ENCODE measurements at regions not wholly inside any gene's neighbourhood (a gene's known extent, or its start where the extent isn't known, plus 50 kb on each side); places are given as distances from the start of the nearest gene placed in this dataset.

DNA sequence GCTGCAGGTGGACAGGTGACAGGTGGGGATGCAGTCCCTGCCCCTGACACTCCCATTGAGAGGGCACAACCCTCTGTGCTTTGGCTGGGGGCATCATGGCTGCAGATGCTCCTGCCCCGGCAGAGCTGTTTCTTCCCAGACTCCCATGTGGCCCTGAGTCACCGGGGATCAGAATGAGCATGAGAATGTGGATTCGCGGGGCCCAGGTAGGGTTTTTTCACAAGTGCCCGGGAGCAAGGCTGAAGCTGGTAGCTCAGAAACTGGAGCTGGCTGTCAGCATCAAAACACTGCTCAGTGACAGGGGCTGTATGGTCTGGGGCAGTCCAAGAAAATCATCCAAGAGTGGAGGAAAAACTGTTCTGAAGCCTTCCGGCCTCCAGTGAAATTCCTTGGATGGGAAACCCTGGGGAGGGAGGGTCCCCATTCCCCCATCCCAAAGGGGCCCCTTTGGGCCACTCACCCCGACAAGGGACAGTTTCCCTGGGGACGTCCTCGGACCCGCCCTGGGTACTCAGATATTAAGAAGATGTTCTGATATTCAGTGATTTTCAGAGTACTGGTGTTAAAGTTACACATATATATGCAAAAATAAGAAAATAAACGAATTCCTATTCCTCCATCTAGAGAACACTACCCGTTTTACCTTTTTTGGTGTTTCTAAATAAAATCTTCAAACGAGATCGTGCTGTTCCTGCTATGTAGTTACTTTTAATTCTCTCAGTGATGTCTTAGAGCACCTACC is 120.1 kb upstream of the LPCAT1 start:
- Histone ChIP-seq H3K4me3 (no peak overlapping the region), H3K27ac (no peak overlapping the region), H3F3A (ENCODE audit: insufficient read depth, low read depth) (no peaks in the 10 kb centered on the region), H3K36me3 (ENCODE audit: low read depth) (no peaks in the 10 kb centered on the region), H3K4me1 (replicated peaks; ENCODE audit: insufficient read depth) (no peaks in the 10 kb centered on the region), H3K9me3 (ENCODE audit: insufficient read depth, low read depth) (no peaks in the 10 kb centered on the region), H3K27me3 (ENCODE audit: insufficient read depth, low read depth) (peaks cover 82% of the 10 kb centered on the region), H3K4me2 (no peak overlapping the region), H2AFZ (no peak overlapping the region), H4K20me1 (ENCODE audit: insufficient read depth) (peaks cover 4% of the 10 kb centered on the region; the same call in 1 of the 2 replicates), H3K9me2 (ENCODE audit: insufficient read depth) (no peaks in the 10 kb centered on the region), H3K79me2 (ENCODE audit: low read depth) (no peaks in the 10 kb centered on the region)
- TF ChIP-seq EZH2 (IDR thresholded peaks at IDR 0.05; ENCODE audit: low read depth): peak; percentile 83; the same call in 1 of the 2 replicates
- TF ChIP-seq, protein P1, sequence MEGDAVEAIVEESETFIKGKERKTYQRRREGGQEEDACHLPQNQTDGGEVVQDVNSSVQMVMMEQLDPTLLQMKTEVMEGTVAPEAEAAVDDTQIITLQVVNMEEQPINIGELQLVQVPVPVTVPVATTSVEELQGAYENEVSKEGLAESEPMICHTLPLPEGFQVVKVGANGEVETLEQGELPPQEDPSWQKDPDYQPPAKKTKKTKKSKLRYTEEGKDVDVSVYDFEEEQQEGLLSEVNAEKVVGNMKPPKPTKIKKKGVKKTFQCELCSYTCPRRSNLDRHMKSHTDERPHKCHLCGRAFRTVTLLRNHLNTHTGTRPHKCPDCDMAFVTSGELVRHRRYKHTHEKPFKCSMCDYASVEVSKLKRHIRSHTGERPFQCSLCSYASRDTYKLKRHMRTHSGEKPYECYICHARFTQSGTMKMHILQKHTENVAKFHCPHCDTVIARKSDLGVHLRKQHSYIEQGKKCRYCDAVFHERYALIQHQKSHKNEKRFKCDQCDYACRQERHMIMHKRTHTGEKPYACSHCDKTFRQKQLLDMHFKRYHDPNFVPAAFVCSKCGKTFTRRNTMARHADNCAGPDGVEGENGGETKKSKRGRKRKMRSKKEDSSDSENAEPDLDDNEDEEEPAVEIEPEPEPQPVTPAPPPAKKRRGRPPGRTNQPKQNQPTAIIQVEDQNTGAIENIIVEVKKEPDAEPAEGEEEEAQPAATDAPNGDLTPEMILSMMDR (conservative IDR thresholded peaks at IDR 0.05): no peak
- BruUV-seq (replicated peaks): no TSS peak
- no peak for DNase-seq
- ChIA-PET POLR2A (ENCODE audit: unreplicated experiment) (interaction anchor here (0.6 kb wide), 1 partner anchor 383 kb away, joined by 5 read pairs; no protein-coding TSS in a partner anchor), CTCF (interaction anchor here (0.7 to 1.5 kb wide), 7 partner anchors 9 to 1109 kb away, joined by 3 to 8 read pairs (median 4); no protein-coding TSS in a partner anchor)
- intact Hi-C loops (cut with micrococcal nuclease; ENCODE audit: unreplicated experiment): loop anchor here (2.0 to 10.0 kb wide), 3 partner anchors 257 to 1199 kb away; partner anchors contain the start of gene EXOC3

DNA sequence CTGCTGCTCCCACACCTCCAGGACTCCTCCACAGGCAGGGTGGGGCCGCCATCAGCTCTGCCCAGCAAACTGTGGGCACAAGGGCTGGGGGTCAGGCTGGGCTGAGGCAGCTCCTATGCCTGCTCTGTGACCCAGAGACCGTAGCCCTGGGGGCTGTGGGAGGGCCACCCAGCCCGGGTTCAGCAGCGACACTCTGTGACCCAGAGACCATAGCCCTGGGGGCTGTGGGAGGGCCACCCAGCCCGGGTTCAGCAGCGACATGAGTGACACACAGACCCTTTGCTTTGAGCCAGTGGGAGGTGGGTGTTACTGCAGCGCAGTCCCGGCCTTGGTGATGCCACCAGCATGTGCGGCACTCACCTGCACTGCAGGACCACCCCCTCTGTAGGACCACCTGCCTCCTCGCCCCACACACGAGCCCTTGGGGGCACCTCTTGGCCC is 118.9 kb upstream of the LPCAT1 start:
- DNase-seq: no peak
- H4K20me1 ChIP-seq (ENCODE audit: insufficient read depth): no peaks in the 10 kb centered on the region; the same call in 1 of the 2 replicates
- no peak overlapping the region for H3K4me2 ChIP-seq
- CTCF ChIA-PET: interaction anchor here (0.7 to 1.0 kb wide), 3 partner anchors 393 to 1184 kb away, joined by 3 to 5 read pairs (median 3); no protein-coding TSS in a partner anchor
- no peak overlapping the region for H3K27ac ChIP-seq
- no peaks in the 10 kb centered on the region for H3K9me2 ChIP-seq (ENCODE audit: insufficient read depth)
- H3F3A ChIP-seq (ENCODE audit: insufficient read depth, low read depth): no peaks in the 10 kb centered on the region
- H2AFZ ChIP-seq: no peak overlapping the region
- H3K27me3 ChIP-seq (ENCODE audit: insufficient read depth, low read depth): peaks cover 82% of the 10 kb centered on the region
- intact Hi-C loops (cut with micrococcal nuclease; ENCODE audit: unreplicated experiment): loop anchor here (5.0 to 10.0 kb wide), 2 partner anchors 255 to 1198 kb away; partner anchors contain the start of gene EXOC3
- no peaks in the 10 kb centered on the region for H3K4me1 ChIP-seq (replicated peaks; ENCODE audit: insufficient read depth)
- no peak for TF ChIP-seq EZH2 (IDR thresholded peaks at IDR 0.05; ENCODE audit: low read depth)
- TF ChIP-seq, protein P1 (conservative IDR thresholded peaks at IDR 0.05): no peak
- no peaks in the 10 kb centered on the region for H3K79me2 ChIP-seq (ENCODE audit: low read depth)
- BruUV-seq (replicated peaks): no TSS peak
- H3K9me3 ChIP-seq (ENCODE audit: insufficient read depth, low read depth): no peaks in the 10 kb centered on the region
- no peaks in the 10 kb centered on the region for H3K36me3 ChIP-seq (ENCODE audit: low read depth)
- POLR2A ChIA-PET (ENCODE audit: unreplicated experiment): no interaction called here
- no peak overlapping the region for H3K4me3 ChIP-seq

GRCh38 chr5:1642221-1642620 is 118.5 kb upstream of the LPCAT1 start:
- H3K4me3 ChIP-seq: no peak overlapping the region
- H3K79me2 ChIP-seq (ENCODE audit: low read depth): no peaks in the 10 kb centered on the region
- no peaks in the 10 kb centered on the region for H3F3A ChIP-seq (ENCODE audit: insufficient read depth, low read depth)
- H3K27me3 ChIP-seq (ENCODE audit: insufficient read depth, low read depth): peaks cover 82% of the 10 kb centered on the region
- DNase-seq: no peak
- H3K4me2 ChIP-seq: no peak overlapping the region
- no peaks in the 10 kb centered on the region for H3K4me1 ChIP-seq (replicated peaks; ENCODE audit: insufficient read depth)
- no peaks in the 10 kb centered on the region for H3K9me2 ChIP-seq (ENCODE audit: insufficient read depth)
- no peak overlapping the region for H2AFZ ChIP-seq
- intact Hi-C loops (cut with micrococcal nuclease; ENCODE audit: unreplicated experiment): loop anchor here (5.0 to 10.0 kb wide), 2 partner anchors 255 to 1197 kb away; partner anchors contain the start of gene EXOC3
- no peak overlapping the region for H3K27ac ChIP-seq
- CTCF ChIA-PET: interaction anchor here (0.9 kb wide), 1 partner anchor 393 kb away, joined by 3 read pairs; no protein-coding TSS in a partner anchor
- no peaks in the 10 kb centered on the region for H3K9me3 ChIP-seq (ENCODE audit: insufficient read depth, low read depth)
- no peaks in the 10 kb centered on the region for H3K36me3 ChIP-seq (ENCODE audit: low read depth)
- POLR2A ChIA-PET (ENCODE audit: unreplicated experiment): no interaction called here
- no peak for TF ChIP-seq EZH2 (IDR thresholded peaks at IDR 0.05; ENCODE audit: low read depth)
- TF ChIP-seq, protein P1 (conservative IDR thresholded peaks at IDR 0.05): no peak
- H4K20me1 ChIP-seq (ENCODE audit: insufficient read depth): no peaks in the 10 kb centered on the region; the same call in 1 of the 2 replicates
- no TSS peak for BruUV-seq (replicated peaks)

Measured in PC-9 (cell line).